ENCODE measurements at regions not wholly inside any gene's neighbourhood (a gene's known extent, or its start where the extent isn't known, plus 50 kb on each side); places are given as distances from the start of the nearest gene placed in this dataset.
A peak's percentile ranks its signal among the peaks of the same experiment; 100 is the strongest.
"Not testable (repeated sequence)": the region's sequence is repeated elsewhere in the genome, so short reads cannot be mapped to it uniquely, and the experiment has no call there.

DNA sequence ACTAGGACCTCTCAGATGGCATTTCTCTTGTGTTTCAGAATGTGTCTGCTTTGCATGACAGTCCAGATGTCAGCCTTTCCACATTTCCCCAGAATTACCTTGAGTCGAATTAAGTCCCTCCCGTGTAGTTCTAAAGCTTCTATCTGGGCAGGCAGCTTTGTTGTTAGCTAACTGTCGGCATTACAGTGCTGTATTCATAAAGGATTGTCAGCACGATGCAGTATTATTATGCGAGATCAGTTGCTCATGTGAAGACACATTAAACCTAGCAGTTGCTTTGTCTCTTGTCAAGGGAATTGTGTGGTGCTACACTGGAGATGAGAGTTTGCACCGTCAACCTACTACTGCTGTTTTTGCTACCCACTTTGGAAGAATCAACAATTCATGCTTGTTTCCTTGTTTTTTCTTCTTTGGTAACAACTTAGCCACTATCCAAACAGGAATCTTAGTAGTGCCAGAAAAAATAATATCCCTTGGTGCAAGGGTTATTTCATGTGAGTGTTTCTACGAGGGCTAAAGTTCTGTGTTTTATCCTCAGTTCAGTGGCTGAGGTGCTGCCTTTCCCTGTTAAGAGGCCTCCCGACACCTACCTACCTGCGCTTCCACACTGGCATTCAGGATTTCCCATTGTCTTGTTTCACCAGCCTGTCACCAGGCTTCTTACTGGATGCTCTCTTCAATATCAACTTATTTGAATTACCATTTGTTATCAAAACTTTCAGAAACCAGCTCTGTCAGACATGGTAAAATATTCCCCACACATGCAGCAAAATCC lies 297.9 kb upstream of the G2E3 start:
- DNase-seq (ENCODE audit: low read depth): no peak

DNA sequence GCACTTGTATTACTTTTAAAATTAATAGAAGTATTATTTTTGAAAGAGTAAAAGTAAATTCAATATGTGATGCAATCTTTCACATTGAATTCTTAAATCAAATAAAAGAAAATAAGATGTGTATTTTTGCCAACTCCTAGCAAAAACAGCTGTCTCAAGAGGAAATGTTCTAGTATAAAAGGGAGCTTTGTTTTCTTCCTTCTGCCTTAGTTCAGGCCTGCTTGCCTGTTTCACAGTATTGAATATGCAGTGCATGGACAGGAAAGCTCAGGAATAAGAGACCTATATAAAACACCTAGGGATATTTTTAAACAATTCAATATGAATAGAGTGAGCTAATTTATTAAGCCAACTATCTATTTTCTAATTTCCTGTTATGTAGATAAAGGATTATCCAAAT lies 294.8 kb upstream of the G2E3 start:
- DNase-seq (ENCODE audit: low read depth): no peak

DNA sequence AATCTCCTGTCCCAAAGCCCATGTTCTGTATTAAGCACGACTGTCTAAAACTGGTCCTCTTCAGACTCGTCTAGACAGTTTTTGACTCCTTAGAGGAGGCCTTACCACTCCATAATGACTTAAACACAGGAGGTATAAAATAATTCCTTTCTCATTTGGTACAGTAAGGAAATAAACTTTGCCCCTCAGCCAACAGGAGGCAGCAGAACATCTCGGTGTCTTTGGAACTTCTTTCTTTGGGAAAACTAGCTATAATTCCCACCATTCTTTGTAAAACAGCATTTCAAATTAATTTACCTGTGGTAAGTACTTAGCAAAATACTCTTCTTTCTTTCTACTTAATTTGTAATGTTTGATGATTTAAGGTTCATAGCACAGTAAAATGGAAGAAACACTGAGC lies 292.7 kb upstream of the G2E3 start:
- DNase-seq (ENCODE audit: low read depth): no peak

DNA sequence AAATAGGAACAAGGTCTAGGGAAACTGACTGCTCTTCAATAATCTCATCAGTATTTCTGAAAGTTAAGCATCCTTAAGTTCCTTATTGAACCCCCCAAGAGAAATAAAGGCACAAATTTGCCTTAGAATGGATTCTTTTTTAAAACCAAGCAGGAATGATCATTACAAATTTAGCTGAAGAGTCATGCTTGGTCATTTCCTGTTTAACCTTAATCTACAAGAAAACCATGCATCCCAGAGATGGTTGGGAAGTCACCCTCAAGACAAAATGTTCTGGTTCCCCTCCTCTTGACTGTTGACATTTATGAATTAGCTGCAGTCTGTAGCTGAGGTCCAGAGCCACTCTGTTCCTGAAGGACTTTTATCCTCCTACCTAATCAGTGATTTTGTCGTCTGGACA lies 291.8 kb upstream of the G2E3 start:
- DNase-seq (ENCODE audit: low read depth): peak; percentile 62

DNA sequence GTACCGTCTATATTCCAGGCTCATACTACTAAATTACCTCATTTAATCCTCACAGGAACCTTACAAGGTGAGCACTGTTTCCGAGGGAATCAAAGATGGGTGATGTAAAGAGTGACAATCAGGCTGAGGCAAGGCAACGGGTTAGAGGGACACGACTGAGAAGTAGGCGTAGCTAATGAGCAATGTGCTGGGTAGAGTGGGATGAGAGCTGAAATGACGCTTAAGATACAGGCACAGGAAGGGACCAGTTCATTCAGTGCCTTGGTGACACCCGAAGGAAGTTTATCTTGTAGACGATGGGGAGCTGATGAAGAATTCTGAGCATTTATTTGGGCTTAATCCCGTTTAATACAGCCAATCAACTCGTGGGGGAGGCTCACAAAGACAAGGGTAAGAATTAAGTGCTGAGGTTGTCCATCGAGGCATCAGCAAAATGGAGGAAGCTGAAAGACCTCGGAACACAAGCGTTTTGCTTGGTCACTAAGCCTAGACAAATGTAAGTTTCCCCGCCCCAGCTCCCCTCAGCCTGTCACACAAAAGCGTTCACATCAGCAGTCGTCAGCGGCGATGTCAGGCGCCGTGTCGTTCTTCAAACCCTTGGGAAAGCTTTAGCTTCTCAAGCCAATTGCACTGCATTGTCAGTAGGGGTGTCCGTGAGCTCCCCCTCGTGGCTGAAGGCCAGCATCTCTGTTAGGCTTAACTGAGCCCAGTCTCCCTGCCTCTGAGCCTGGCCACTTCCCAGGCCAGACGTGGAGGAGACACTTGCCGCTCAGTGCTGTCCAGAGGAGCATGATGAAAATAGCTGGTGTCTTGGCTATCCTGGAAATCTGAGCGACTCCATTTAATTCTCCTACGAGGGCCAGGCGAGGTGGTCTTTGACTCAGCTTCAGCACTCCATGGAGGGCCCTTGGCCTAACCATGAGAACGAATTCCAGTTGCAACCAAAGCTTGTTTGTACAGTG lies 288.5 kb upstream of the G2E3 start:
- peak; percentile 71 for DNase-seq (ENCODE audit: low read depth)

DNA sequence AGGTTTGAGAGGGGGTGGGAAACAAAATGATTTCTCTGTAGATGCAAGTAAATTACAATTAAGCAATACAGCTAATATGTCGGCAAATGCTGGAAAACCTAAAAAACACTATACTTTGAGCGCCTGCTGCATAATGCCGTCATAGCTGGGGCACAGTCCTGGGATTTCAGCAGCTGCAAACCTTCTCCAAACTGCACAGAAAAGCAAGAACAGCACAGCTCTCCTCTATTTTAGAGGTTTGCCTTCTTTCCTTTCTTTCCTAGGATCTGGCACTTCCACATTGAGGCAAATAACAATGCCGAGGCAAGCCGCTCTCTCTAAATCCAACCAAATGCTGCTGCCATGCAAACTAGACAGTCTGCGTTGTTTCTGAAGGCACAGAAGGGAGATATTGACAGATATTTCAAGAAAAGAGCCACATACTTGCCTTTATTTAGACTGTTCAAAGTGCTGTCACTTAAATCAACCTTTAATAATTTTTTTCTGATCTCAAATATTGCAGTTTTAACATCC lies 287.1 kb upstream of the G2E3 start:
- no peak for DNase-seq (ENCODE audit: low read depth)

DNA sequence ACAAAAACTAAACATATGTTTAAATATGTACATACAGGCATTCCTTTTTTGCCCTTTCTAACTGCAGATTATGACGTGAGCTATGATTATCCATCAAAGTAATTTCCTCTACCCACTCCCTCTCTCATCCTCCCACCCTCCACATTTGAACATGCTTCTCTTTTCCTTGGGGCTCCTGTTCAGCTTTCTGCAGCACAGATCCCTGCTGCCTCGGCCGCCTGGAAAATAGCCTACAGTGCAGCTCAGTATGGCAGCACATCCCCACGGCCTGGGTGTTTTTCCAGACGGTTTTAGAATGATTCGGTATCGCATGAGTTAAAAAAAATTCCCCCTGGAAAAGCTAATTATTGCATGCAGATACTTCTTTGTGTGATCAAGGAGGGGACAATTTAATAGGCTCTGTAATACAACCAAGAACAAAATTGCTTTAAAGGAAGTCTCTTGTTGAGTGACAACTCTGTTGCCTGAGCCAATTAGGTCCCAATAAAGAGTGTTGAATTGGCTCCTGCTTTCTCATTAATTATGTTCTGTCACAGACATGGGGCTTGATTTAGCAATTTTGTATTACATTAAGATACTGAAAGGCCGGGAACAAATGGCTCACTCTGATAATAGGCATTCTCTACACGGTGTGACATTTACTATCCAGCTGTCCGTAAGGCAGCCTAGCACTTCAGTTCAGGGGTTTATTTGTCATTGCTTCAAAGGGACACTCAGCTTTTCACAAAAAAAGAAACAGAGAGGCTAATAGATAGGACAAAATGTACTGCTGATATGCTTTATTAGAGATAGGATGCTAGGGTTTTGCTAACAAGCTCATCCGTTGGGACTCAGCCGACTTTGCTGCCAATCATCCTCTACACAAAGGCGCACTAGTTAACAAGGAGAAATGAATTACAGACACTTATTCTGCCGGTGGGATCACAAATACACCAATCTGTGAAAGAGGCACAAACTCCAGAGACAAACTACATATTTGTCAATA lies 285.8 kb upstream of the G2E3 start:
- no peak for DNase-seq (ENCODE audit: low read depth)

DNA sequence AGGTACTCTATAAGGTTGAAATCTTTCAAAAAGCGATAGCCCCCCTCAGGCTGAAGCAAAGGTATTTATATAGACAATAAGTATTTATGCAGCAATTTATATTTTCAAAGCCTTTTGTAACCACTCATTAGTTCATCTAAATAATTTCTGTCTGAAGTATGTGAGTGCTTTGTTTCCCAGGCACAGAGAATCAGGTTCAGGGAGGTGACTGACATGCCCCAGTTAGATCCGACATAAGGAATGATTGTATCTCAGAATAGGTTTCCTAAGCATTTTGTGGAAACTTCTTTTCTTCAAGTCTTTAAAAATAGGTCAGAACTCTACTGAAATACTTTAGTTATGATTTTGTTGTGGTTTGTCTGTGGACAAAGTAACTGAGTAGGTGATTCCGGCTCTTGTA lies 283.4 kb upstream of the G2E3 start:
- DNase-seq (ENCODE audit: low read depth): no peak

DNA sequence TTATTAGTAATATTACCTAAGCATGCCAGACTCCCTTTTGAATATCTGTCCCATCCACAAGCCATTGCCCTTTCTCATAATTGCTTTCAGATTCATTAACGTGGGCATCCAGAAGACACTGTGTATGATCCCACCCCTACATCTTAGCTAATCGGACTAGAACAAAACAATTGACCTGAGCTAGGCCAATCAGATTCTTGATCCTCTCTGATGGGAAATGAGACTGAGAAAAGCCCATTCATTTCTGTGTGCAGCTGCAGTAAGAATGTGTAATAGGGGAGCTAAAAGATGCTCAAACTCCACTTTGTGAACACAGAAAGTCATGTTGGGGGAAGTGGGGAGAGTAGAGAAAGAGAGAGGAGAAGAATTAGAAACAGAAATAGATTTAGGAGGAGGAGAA lies 281.7 kb upstream of the G2E3 start:
- DNase-seq (ENCODE audit: low read depth): no peak

DNA sequence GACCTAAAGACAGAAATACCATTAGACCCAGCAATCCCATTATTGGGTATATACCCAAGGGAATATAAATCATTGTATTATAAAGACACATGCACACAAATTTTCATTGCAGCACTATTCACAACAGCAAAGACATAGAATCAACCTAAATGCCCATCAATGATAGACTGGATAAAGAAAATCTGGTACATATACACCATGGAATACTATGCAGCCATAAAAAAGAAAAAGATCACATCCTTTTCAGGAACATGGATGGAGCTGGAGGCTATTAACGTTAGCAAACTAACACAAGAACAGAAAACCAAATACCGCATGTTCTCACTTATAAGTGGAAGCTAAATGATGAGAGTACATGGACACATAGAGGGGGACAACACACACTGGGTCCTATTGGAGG lies 280.1 kb upstream of the G2E3 start:
- not testable (repeated sequence) for DNase-seq (ENCODE audit: low read depth)

DNA sequence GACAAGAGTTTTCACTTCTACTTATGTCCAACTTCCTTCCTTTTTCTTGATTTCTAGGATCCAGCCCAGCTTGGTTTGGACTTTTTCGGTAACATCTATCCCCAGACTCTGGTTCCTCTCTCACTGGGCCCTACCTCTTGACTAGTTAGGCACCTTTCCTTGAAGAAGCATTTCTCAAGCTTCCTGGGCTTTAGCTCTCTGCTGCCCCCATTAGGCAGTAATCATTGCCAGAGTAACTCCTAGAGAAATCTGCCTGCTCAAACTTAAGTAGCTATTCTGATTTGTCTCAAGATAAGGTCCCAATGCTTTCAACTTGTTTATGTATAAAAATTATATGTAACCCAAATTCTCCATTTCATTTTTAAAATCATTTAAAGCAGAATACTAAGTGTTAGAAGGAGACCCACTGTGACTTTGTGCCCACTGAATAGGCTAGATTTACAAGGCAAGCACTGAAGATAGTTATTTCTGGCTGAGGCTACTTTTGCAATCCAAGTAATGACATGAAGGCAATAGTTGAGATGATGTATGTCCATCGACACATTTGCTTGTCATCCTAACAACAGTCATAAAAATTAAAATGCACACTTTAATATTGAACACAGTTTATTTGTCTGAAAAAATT lies 275.0 kb upstream of the G2E3 start:
- DNase-seq (ENCODE audit: low read depth): peak; percentile 45

DNA sequence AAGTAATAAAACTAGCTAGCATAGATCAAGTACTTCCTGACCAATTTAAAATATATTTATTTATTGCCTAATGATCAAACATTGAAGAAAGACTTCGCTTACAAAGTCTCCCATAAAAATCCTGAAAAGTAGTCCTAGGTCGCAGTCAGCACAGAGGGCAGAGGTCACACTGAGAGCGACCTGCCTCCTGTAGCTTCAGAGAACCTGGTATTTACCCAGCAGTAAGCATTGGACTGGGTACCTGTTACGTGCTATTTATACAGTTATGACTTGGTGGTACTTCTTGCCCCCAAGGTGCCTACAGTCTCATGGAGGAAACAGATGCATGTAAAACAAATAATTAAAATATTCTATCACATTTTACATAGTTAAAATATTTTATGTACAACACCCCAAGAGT lies 274.1 kb upstream of the G2E3 start:
- no peak for DNase-seq (ENCODE audit: low read depth)

DNA sequence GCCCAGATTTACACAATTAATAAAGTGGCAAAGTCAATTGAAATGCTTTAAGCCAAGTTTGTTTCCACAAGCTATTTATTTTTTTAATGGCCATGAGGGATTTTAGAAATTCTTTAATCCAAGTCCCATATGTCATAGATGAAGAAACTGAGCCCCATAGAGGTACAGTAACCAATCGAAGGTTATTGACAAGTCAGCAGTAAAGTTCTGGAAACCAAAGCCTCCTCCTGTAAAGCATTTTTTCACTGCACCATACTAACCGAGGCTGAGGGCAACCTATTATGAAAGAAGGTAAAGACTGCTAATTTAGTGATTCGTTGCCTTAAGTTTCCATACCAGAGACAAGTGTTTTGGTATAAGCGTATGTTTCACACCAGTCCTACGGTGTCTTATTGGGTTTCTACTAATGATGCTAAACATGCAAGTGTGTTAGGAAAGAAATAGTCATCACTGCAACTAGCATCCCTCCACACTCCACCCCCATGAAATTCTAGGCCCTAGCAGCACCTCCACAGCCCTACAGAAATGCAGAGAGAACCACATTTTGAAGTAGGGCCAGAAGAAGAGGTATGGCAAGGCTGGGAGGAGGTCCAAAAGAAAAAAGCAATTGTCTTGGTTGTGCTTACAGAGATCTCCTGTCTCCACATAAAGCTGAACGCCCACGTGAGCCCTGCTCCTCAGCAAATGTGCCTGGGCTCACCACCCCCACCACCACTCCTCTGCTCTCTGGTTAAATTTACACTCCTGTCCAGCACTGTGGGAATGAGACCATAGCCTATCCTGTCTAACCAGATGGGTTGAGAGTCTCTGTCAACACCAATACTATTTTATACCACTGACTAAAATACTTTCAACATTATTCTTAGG lies 271.1 kb upstream of the G2E3 start:
- DNase-seq (ENCODE audit: low read depth): no peak

DNA sequence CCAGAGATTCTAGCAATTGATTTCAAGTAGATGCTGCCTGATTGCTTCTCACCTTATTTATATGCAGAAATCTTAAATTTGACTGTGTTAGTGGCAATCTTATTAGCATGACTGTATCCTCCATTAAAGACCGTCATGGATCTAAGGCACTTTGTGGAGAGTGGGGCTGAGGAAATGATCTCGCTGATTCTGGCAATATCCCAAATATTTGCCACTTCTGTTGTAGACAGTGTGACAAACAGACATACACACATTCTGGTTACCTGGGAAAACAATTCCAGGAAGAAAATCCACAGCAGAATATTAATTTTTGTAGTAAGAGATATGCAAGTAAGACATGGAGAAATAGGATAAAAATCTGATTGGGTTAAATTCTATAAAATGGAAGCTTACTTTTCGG lies 269.0 kb upstream of the G2E3 start:
- peak; percentile 18 for DNase-seq (ENCODE audit: low read depth)

DNA sequence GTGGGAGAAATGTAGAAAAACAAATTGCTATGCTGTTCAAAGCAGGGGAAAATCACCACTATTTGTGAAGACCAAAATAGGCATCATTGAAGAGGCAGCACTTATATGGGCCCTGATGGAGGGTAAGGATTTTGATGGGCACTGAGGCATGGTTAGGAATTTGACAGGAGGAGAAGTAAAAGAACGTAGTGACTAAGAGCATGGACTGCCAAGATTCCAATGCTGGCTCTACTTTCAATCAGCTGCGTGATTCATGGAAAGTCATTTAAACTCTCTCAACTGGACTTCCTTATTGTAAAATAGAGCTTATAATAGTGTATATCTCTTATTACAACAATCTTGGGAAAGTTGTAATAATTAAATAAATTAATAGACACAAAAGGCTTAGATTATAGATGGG lies 267.7 kb upstream of the G2E3 start:
- DNase-seq (ENCODE audit: low read depth): peak; percentile 74

DNA sequence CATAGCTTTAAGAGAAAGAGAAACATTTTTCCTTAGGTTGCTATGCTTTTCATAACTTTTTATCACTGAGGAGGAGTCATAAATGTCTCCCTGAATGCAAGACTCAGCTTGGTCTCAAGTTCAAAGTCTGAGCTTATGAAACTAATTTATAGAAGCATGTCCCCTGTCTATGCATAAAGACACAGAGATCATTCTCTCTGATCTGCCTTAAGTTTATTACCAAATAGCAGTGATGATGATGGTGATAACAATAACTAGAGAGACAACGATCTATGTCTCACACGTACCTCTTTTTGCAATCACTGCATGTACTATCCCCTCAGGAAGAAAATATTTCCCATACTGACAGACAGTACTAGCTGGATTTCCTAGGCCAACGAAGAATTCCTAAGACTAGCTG lies 266.4 kb upstream of the G2E3 start:
- DNase-seq (ENCODE audit: low read depth): no peak

DNA sequence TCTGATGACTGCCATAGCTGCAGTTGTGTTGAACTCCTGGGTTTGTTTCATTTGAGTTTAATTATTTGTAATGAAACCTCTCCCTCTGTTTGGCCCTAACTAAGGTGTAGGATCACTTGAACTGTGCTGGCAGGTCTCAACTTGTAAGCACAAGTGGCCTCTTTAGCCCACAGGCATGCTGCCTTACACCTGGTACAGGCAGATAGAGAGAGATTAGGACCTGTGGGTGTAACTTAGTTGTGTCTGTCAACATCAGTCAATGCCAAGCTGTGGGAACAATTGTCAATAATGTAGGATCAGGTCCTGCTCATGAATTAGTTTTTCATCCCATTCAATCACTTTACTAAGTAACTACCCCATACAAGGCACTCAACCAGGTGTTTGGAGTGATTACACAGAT lies 263.0 kb upstream of the G2E3 start:
- DNase-seq (ENCODE audit: low read depth): no peak

DNA sequence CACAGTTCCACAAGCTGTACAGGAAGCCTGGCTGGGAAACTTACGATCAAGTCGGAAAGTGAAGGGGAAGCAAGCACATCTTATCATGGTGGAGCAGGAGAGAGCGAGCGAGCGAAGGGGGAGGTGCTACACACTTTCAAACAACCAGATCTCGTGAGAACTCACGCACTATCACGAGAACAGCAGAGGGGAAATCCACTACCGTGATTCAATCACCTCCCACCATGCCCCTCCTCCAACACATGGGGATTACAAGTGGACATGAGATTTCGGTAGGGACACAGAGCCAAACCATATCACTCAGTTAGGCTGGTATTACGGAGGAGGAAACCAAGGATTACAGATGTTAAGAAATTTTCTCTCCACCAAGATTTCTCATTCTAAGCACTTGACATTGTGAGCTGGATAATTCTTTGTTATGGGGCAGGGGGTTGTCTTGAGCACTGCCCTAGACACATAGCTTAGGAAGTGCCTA lies 262.0 kb upstream of the G2E3 start:
- DNase-seq (ENCODE audit: low read depth): no peak
